WTC11 (cell line): ENCODE measurements at regions not wholly inside any gene's neighbourhood (a gene's known extent, or its start where the extent isn't known, plus 50 kb on each side); places are given as distances from the start of the nearest gene placed in this dataset.

ENCODE experiments used
- IRF2 ChIP-seq: sonication (generic); formaldehyde crosslinking; IDR thresholded peaks from 2 replicates; pipeline ENCODE4 v1.8.0; 2022; ENCODE audit warnings: low read depth, missing genetic modification reagents, borderline replicate concordance
- NFE2L1 ChIP-seq: sonication (generic); formaldehyde crosslinking; IDR thresholded peaks from 2 replicates; pipeline ENCODE4 v1.8.1; 2023; ENCODE audit warnings: missing genetic modification reagents
- NR3C1 ChIP-seq: sonication (generic); formaldehyde crosslinking; conservative IDR thresholded peaks from 2 replicates; pipeline ENCODE4 v1.8.1; 2023; ENCODE audit warnings: low read depth, mild to moderate bottlenecking, missing genetic modification reagents
- SMAD4 ChIP-seq: sonication (generic); formaldehyde crosslinking; IDR thresholded peaks from 2 replicates; pipeline ENCODE4 v1.8.0; 2022; ENCODE audit warnings: mild to moderate bottlenecking, missing genetic modification reagents
- SP1 ChIP-seq: sonication (generic); formaldehyde crosslinking; conservative IDR thresholded peaks from 2 replicates; pipeline ENCODE4 v1.8.1; 2022; ENCODE audit warnings: missing genetic modification reagents
- ZNF263 ChIP-seq: sonication (generic); formaldehyde crosslinking; IDR thresholded peaks from 2 replicates; pipeline ENCODE4 v1.8.1; 2022; ENCODE audit warnings: low read depth, mild to moderate bottlenecking, moderate library complexity, missing genetic modification reagents
- ZNF317 ChIP-seq: sonication (generic); formaldehyde crosslinking; IDR thresholded peaks from 2 replicates; pipeline ENCODE4 v1.8.1; 2023; ENCODE audit warnings: low read depth, mild to moderate bottlenecking, moderate library complexity, missing genetic modification reagents, borderline replicate concordance
- TF ChIP-seq, protein P1 (sequence below): fragments of 200-600 bp; IDR thresholded peaks from 2 replicates; pipeline ENCODE4 v1.8.0; 2022; ENCODE audit warnings: antibody characterized with exemption
- TF ChIP-seq, protein P2 (sequence below): sonication (generic); formaldehyde crosslinking; IDR thresholded peaks from 2 replicates; pipeline ENCODE4 v1.8.1; 2023; ENCODE audit warnings: mild to moderate bottlenecking, missing genetic modification reagents, moderate library complexity
- TF ChIP-seq, protein P3 (sequence below): sonication (generic); formaldehyde crosslinking; IDR thresholded peaks from 2 replicates; pipeline ENCODE4 v1.8.0; 2022; ENCODE audit warnings: mild to moderate bottlenecking, missing genetic modification reagents
- TF ChIP-seq, protein P4 (sequence below): sonication (generic); formaldehyde crosslinking; IDR thresholded peaks from 2 replicates; pipeline ENCODE4 v1.8.1; 2023; ENCODE audit warnings: mild to moderate bottlenecking, missing genetic modification reagents

DNA sequence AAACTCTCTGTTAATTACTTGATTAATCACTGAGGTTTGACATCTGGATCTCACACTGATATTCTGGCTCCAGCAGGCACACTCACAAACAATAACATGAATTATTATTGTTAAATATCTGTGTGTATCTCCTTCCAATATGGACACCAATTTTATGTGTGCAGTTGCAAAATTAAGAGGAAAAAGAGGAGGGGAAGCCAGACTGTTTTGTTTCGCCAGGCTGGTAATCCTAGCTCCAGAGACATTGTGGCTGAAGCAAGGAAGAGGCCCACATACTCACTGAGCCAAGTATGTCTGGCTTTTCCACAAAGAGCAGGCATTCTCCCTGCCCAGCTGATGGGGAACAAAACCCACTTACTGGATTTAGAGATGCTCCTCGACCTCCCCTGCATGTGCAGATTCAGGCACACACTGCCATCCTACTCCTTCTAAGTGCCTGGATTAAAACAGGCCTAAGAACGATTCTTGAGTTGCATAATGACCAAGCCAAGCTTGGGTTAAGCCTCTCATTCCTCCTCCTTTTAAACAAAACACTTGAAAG lies 181.9 kb downstream of the ESM1 start:
- TF ChIP-seq NR3C1 (CRISPR knock-in tag) (no peak), ZNF263 (no peak), ZNF317 (CRISPR knock-in tag) (no peak), NFE2L1 (CRISPR knock-in tag) (no peak), SMAD4 (CRISPR knock-in tag) (no peak), IRF2 (CRISPR knock-in tag) (no peak), SP1 (CRISPR knock-in tag) (no peak)
- TF ChIP-seq, protein P1, sequence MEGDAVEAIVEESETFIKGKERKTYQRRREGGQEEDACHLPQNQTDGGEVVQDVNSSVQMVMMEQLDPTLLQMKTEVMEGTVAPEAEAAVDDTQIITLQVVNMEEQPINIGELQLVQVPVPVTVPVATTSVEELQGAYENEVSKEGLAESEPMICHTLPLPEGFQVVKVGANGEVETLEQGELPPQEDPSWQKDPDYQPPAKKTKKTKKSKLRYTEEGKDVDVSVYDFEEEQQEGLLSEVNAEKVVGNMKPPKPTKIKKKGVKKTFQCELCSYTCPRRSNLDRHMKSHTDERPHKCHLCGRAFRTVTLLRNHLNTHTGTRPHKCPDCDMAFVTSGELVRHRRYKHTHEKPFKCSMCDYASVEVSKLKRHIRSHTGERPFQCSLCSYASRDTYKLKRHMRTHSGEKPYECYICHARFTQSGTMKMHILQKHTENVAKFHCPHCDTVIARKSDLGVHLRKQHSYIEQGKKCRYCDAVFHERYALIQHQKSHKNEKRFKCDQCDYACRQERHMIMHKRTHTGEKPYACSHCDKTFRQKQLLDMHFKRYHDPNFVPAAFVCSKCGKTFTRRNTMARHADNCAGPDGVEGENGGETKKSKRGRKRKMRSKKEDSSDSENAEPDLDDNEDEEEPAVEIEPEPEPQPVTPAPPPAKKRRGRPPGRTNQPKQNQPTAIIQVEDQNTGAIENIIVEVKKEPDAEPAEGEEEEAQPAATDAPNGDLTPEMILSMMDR = no peak
- TF ChIP-seq, protein P2, sequence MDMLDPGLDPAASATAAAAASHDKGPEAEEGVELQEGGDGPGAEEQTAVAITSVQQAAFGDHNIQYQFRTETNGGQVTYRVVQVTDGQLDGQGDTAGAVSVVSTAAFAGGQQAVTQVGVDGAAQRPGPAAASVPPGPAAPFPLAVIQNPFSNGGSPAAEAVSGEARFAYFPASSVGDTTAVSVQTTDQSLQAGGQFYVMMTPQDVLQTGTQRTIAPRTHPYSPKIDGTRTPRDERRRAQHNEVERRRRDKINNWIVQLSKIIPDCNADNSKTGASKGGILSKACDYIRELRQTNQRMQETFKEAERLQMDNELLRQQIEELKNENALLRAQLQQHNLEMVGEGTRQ (CRISPR knock-in tag) = no peak
- TF ChIP-seq, protein P3, sequence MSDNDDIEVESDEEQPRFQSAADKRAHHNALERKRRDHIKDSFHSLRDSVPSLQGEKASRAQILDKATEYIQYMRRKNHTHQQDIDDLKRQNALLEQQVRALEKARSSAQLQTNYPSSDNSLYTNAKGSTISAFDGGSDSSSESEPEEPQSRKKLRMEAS (CRISPR knock-in tag) = no peak
- TF ChIP-seq, protein P4, sequence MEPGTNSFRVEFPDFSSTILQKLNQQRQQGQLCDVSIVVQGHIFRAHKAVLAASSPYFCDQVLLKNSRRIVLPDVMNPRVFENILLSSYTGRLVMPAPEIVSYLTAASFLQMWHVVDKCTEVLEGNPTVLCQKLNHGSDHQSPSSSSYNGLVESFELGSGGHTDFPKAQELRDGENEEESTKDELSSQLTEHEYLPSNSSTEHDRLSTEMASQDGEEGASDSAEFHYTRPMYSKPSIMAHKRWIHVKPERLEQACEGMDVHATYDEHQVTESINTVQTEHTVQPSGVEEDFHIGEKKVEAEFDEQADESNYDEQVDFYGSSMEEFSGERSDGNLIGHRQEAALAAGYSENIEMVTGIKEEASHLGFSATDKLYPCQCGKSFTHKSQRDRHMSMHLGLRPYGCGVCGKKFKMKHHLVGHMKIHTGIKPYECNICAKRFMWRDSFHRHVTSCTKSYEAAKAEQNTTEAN = no peak
